ENCODE measurements at regions not wholly inside any gene's neighbourhood (a gene's known extent, or its start where the extent isn't known, plus 50 kb on each side); places are given as distances from the start of the nearest gene placed in this dataset.

GRCh38 chr4:65126200-65126599 is 544.1 kb downstream of the EPHA5 start:
- Histone ChIP-seq H3K27me3 (replicated peaks in 1 of 4; ENCODE audit: control extremely low read depth in 1 of 4, control insufficient read depth in 3 of 4, insufficient read depth in 4 of 4, low read length in 3 of 4) (no peaks in the 10 kb centered on the region), H3K27ac (ENCODE audit: low read length in 2 of 2) (no peak overlapping the region), H3K36me3 (replicated peaks in 1 of 2; ENCODE audit: control extremely low read depth in 1 of 2, control insufficient read depth in 1 of 2, extremely low read depth in 1 of 2, insufficient read depth in 2 of 2, low read length in 1 of 2) (no peaks in the 10 kb centered on the region), H4K20me1 (ENCODE audit: control insufficient read depth, insufficient read depth, low read length, poor library complexity, severe bottlenecking) (no peaks in the 10 kb centered on the region), H3K4me2 (replicated peaks; ENCODE audit: low read depth, low read length, poor library complexity, severe bottlenecking) (no peak overlapping the region), H2AFZ (ENCODE audit: insufficient read depth, low read depth, low read length, poor library complexity, severe bottlenecking) (no peak overlapping the region), H3K79me2 (ENCODE audit: control insufficient read depth, insufficient read depth, low read length) (no peaks in the 10 kb centered on the region), H3K4me1 (ENCODE audit: control insufficient read depth in 2 of 2, insufficient read depth in 2 of 2, low read length in 2 of 2) (no peaks in the 10 kb centered on the region), H3K9me3 (ENCODE audit: control extremely low read depth in 1 of 3, control insufficient read depth in 2 of 3, insufficient read depth in 1 of 3, low read length in 2 of 3) (no peaks in the 10 kb centered on the region), H3K4me3 (ENCODE audit: control extremely low read depth in 1 of 5, extremely low read depth in 1 of 5, insufficient read depth in 1 of 5, low read depth in 2 of 5, low read length in 4 of 5) (no peak overlapping the region), H3K9ac (ENCODE audit: low read length) (no peak overlapping the region)
- ATAC-seq (ENCODE audit: low read depth) (no peak), DNase-seq (no peak)
- Mint-ChIP-seq H3K4me3 (no peak overlapping the region), H3K27ac (no peak overlapping the region), H3K27me3 (no peaks in the 10 kb centered on the region), H3K4me1 (no peaks in the 10 kb centered on the region), H3K9me3 (ENCODE audit: insufficient read depth) (peaks cover 3% of the 10 kb centered on the region)
- no CpG with 5 or more reads among the region's 2 CpGs for WGBS (ENCODE audit: insufficient coverage)
- CTCF ChIA-PET: no interaction called here
- intact Hi-C loops (cut with micrococcal nuclease): no loop called here
- POLR2A ChIA-PET: no interaction called here
- TF ChIP-seq, protein P1, sequence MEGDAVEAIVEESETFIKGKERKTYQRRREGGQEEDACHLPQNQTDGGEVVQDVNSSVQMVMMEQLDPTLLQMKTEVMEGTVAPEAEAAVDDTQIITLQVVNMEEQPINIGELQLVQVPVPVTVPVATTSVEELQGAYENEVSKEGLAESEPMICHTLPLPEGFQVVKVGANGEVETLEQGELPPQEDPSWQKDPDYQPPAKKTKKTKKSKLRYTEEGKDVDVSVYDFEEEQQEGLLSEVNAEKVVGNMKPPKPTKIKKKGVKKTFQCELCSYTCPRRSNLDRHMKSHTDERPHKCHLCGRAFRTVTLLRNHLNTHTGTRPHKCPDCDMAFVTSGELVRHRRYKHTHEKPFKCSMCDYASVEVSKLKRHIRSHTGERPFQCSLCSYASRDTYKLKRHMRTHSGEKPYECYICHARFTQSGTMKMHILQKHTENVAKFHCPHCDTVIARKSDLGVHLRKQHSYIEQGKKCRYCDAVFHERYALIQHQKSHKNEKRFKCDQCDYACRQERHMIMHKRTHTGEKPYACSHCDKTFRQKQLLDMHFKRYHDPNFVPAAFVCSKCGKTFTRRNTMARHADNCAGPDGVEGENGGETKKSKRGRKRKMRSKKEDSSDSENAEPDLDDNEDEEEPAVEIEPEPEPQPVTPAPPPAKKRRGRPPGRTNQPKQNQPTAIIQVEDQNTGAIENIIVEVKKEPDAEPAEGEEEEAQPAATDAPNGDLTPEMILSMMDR (IDR thresholded peaks at IDR 0.05): no peak
- TF ChIP-seq EZH2 (IDR thresholded peaks at IDR 0.05; ENCODE audit: borderline replicate concordance, insufficient read depth, low read depth, low read length, poor library complexity, severe bottlenecking): no peak

DNA sequence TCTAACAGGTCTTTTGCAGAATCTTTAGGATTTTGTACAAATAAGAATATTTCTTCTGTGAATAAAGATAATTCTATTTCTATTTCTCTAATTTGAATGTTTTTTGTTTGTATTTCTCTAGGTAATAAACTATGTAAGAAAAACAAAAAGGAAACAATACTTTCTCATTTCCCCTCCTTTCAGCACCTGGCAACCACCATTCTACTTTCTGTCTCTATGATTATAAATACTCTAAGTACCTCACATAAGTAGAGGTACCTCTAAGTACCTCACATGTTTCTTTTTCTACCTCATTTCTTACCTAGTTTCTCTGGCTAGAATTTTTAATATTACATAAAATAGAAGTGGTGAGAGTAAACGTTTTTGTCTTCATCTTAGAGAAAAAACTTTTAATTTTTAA is 550.0 kb downstream of the EPHA5 start:
- no CpG with 5 or more reads among the region's 1 CpG for WGBS (ENCODE audit: insufficient coverage)
- Mint-ChIP-seq H3K27ac (no peak overlapping the region), H3K4me1 (no peaks in the 10 kb centered on the region), H3K9me3 (ENCODE audit: insufficient read depth) (peaks cover 2% of the 10 kb centered on the region), H3K27me3 (no peaks in the 10 kb centered on the region), H3K4me3 (no peak overlapping the region)
- ChIA-PET POLR2A (no interaction called here), CTCF (no interaction called here)
- no peaks in the 10 kb centered on the region for H3K36me3 ChIP-seq (replicated peaks in 1 of 2; ENCODE audit: control extremely low read depth in 1 of 2, control insufficient read depth in 1 of 2, extremely low read depth in 1 of 2, insufficient read depth in 2 of 2, low read length in 1 of 2)
- no peaks in the 10 kb centered on the region for H3K9me3 ChIP-seq (ENCODE audit: control extremely low read depth in 1 of 3, control insufficient read depth in 2 of 3, insufficient read depth in 1 of 3, low read length in 2 of 3)
- no peaks in the 10 kb centered on the region for H3K27me3 ChIP-seq (replicated peaks in 1 of 4; ENCODE audit: control extremely low read depth in 1 of 4, control insufficient read depth in 3 of 4, insufficient read depth in 4 of 4, low read length in 3 of 4)
- no peak for DNase-seq
- no peaks in the 10 kb centered on the region for H3K79me2 ChIP-seq (ENCODE audit: control insufficient read depth, insufficient read depth, low read length)
- no peak overlapping the region for H2AFZ ChIP-seq (ENCODE audit: insufficient read depth, low read depth, low read length, poor library complexity, severe bottlenecking)
- H3K27ac ChIP-seq (ENCODE audit: low read length in 2 of 2): no peak overlapping the region
- no peak overlapping the region for H3K9ac ChIP-seq (ENCODE audit: low read length)
- H4K20me1 ChIP-seq (ENCODE audit: control insufficient read depth, insufficient read depth, low read length, poor library complexity, severe bottlenecking): no peaks in the 10 kb centered on the region
- no peak for TF ChIP-seq EZH2 (IDR thresholded peaks at IDR 0.05; ENCODE audit: borderline replicate concordance, insufficient read depth, low read depth, low read length, poor library complexity, severe bottlenecking)
- TF ChIP-seq, protein P1 (IDR thresholded peaks at IDR 0.05): no peak
- no peak overlapping the region for H3K4me3 ChIP-seq (ENCODE audit: control extremely low read depth in 1 of 5, extremely low read depth in 1 of 5, insufficient read depth in 1 of 5, low read depth in 2 of 5, low read length in 4 of 5)
- ATAC-seq (ENCODE audit: low read depth): no peak
- intact Hi-C loops (cut with micrococcal nuclease): no loop called here
- no peaks in the 10 kb centered on the region for H3K4me1 ChIP-seq (ENCODE audit: control insufficient read depth in 2 of 2, insufficient read depth in 2 of 2, low read length in 2 of 2)
- no peak overlapping the region for H3K4me2 ChIP-seq (replicated peaks; ENCODE audit: low read depth, low read length, poor library complexity, severe bottlenecking)

Data from B cell (primary cell).